ENCODE measurements at regions not wholly inside any gene's neighbourhood (a gene's known extent, or its start where the extent isn't known, plus 50 kb on each side); places are given as distances from the start of the nearest gene placed in this dataset.

DNA sequence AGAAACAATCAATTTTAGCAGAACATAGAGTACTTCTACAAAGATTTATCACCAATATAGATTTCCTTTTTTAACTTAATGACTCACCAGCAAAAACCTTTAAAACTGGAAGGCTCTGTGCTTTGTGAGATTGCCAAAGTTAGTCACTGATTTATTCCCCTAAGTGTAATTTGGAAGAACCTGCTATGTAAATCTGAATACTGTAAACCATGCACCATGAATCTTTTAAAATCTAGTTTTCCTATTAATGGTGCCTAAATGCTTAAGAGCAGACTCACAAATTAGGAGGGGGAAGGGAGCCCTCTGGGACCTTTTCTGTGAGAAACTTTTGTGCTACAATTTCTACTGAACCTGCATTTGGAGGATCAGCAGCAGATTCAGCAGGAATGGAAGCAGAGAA, 57.8 kb upstream of the PNRC1 start:
- peak; percentile 77 for ATAC-seq
- no peak for TF ChIP-seq ZNF8 (CRISPR knock-in tag; IDR thresholded peaks at IDR 0.05)
- TF ChIP-seq, protein P1, sequence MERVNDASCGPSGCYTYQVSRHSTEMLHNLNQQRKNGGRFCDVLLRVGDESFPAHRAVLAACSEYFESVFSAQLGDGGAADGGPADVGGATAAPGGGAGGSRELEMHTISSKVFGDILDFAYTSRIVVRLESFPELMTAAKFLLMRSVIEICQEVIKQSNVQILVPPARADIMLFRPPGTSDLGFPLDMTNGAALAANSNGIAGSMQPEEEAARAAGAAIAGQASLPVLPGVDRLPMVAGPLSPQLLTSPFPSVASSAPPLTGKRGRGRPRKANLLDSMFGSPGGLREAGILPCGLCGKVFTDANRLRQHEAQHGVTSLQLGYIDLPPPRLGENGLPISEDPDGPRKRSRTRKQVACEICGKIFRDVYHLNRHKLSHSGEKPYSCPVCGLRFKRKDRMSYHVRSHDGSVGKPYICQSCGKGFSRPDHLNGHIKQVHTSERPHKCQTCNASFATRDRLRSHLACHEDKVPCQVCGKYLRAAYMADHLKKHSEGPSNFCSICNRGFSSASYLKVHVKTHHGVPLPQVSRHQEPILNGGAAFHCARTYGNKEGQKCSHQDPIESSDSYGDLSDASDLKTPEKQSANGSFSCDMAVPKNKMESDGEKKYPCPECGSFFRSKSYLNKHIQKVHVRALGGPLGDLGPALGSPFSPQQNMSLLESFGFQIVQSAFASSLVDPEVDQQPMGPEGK (CRISPR knock-in tag; IDR thresholded peaks at IDR 0.05; ENCODE audit: borderline replicate concordance): peak; percentile 68; the same call in 1 of the 2 replicates
- no peak for TF ChIP-seq ESRRG (CRISPR knock-in tag; IDR thresholded peaks at IDR 0.05)
- no peak for TF ChIP-seq CSDC2 (CRISPR knock-in tag; IDR thresholded peaks at IDR 0.05)
- TF ChIP-seq GLIS3 (CRISPR knock-in tag; IDR thresholded peaks at IDR 0.05): no peak
- peak; percentile 61; the same call in 1 of the 2 replicates for TF ChIP-seq TOX (CRISPR knock-in tag; IDR thresholded peaks at IDR 0.05; ENCODE audit: borderline replicate concordance)
- peak; percentile 93 for TF ChIP-seq ISL1 (CRISPR knock-in tag; IDR thresholded peaks at IDR 0.05)
- no peak for TF ChIP-seq ZC3H10 (CRISPR knock-in tag; IDR thresholded peaks at IDR 0.05)
- TF ChIP-seq, protein P2, sequence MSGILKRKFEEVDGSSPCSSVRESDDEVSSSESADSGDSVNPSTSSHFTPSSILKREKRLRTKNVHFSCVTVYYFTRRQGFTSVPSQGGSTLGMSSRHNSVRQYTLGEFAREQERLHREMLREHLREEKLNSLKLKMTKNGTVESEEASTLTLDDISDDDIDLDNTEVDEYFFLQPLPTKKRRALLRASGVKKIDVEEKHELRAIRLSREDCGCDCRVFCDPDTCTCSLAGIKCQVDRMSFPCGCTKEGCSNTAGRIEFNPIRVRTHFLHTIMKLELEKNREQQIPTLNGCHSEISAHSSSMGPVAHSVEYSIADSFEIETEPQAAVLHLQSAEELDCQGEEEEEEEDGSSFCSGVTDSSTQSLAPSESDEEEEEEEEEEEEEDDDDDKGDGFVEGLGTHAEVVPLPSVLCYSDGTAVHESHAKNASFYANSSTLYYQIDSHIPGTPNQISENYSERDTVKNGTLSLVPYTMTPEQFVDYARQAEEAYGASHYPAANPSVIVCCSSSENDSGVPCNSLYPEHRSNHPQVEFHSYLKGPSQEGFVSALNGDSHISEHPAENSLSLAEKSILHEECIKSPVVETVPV (CRISPR knock-in tag; IDR thresholded peaks at IDR 0.05): no peak

DNA sequence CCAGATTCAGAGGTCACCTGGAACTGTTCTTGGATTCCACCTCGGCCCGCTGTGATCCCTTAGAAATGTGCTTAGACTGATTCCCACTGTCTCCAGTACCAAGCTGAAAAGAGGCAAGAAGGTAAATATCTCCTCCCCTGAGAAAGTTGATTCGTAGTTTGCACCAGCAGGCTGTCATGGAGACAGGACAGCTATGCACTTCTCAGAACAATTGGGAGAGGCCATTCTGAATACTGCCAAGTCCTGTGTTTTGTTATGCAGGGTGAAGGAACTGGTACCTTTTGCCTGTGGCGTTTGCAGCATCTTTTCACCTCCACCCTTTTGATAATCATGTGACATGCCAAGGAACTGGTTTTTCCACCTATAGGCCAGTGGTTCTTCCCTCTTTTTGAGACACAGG, 58.2 kb upstream of the RNGTT start:
- no peak for ATAC-seq
- TF ChIP-seq OSR1 (CRISPR knock-in tag; IDR thresholded peaks at IDR 0.05) (no peak), ZNF8 (CRISPR knock-in tag; IDR thresholded peaks at IDR 0.05) (no peak), PPARA (CRISPR knock-in tag; IDR thresholded peaks at IDR 0.05; ENCODE audit: borderline replicate concordance) (no peak), ZC3H10 (CRISPR knock-in tag; IDR thresholded peaks at IDR 0.05) (no peak), ESRRG (CRISPR knock-in tag; IDR thresholded peaks at IDR 0.05) (no peak), CSDC2 (CRISPR knock-in tag; IDR thresholded peaks at IDR 0.05) (no peak), GLIS3 (CRISPR knock-in tag; IDR thresholded peaks at IDR 0.05) (no peak)
- TF ChIP-seq, protein P3, sequence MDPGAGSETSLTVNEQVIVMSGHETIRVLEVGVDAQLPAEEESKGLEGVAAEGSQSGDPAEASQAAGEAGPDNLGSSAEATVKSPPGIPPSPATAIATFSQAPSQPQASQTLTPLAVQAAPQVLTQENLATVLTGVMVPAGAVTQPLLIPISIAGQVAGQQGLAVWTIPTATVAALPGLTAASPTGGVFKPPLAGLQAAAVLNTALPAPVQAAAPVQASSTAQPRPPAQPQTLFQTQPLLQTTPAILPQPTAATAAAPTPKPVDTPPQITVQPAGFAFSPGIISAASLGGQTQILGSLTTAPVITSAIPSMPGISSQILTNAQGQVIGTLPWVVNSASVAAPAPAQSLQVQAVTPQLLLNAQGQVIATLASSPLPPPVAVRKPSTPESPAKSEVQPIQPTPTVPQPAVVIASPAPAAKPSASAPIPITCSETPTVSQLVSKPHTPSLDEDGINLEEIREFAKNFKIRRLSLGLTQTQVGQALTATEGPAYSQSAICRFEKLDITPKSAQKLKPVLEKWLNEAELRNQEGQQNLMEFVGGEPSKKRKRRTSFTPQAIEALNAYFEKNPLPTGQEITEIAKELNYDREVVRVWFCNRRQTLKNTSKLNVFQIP (CRISPR knock-in tag; IDR thresholded peaks at IDR 0.05; ENCODE audit: borderline replicate concordance, low read depth): no peak

DNA sequence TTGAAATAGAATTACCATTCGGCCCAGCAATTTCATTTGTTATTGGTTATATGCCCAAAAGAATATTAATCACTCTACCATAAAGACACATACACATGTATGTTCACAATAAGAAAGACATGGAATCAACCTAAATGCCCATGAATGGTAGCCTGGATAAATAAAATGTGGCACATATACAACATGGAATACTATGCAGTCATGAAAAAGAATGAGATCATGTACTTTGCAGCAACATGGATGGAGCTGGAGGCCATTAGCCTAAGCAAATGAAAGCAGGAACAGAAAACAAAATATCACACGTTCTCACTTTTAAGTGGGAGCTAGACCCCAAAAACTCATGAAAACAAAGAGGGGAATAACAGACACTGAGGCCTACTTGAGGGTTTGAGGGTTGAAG, 52.6 kb upstream of the RNGTT start:
- TF ChIP-seq GLIS3 (CRISPR knock-in tag; IDR thresholded peaks at IDR 0.05): no peak
- TF ChIP-seq ZFP3 (CRISPR knock-in tag; IDR thresholded peaks at IDR 0.05): no peak
- no peak for TF ChIP-seq ZNF70 (CRISPR knock-in tag; IDR thresholded peaks at IDR 0.05)
- no peak for TF ChIP-seq TOX (CRISPR knock-in tag; IDR thresholded peaks at IDR 0.05; ENCODE audit: borderline replicate concordance)
- TF ChIP-seq ESRRG (CRISPR knock-in tag; IDR thresholded peaks at IDR 0.05): no peak
- no peak for ATAC-seq

DNA sequence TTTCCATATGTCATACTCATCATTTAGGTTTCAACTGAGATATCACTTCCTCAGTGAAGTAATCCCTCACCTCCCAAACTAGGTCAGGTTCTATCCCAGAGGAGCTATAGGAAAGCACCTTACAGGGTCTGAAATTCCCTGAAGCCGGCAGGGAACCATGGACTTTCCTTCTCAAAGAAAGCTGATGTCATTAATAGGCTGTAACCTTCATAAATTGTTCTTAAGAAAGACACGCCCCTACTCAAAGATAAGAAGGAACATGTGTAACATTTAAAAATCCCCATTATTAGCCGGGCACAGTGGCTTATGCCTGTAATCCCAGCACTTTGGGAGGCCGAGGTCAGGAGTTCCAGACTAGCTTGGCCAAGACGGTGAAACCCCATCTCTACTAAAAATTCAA, 50.0 kb upstream of the RNGTT start:
- no peak for TF ChIP-seq BACH2 (CRISPR knock-in tag; IDR thresholded peaks at IDR 0.05; ENCODE audit: borderline replicate concordance)
- TF ChIP-seq SNAI2 (CRISPR knock-in tag; IDR thresholded peaks at IDR 0.05): no peak
- no peak for TF ChIP-seq TOX (CRISPR knock-in tag; IDR thresholded peaks at IDR 0.05; ENCODE audit: borderline replicate concordance)
- no peak for TF ChIP-seq ZC3H10 (CRISPR knock-in tag; IDR thresholded peaks at IDR 0.05)
- TF ChIP-seq, protein P4, sequence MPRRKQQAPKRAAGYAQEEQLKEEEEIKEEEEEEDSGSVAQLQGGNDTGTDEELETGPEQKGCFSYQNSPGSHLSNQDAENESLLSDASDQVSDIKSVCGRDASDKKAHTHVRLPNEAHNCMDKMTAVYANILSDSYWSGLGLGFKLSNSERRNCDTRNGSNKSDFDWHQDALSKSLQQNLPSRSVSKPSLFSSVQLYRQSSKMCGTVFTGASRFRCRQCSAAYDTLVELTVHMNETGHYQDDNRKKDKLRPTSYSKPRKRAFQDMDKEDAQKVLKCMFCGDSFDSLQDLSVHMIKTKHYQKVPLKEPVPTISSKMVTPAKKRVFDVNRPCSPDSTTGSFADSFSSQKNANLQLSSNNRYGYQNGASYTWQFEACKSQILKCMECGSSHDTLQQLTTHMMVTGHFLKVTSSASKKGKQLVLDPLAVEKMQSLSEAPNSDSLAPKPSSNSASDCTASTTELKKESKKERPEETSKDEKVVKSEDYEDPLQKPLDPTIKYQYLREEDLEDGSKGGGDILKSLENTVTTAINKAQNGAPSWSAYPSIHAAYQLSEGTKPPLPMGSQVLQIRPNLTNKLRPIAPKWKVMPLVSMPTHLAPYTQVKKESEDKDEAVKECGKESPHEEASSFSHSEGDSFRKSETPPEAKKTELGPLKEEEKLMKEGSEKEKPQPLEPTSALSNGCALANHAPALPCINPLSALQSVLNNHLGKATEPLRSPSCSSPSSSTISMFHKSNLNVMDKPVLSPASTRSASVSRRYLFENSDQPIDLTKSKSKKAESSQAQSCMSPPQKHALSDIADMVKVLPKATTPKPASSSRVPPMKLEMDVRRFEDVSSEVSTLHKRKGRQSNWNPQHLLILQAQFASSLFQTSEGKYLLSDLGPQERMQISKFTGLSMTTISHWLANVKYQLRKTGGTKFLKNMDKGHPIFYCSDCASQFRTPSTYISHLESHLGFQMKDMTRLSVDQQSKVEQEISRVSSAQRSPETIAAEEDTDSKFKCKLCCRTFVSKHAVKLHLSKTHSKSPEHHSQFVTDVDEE (CRISPR knock-in tag; IDR thresholded peaks at IDR 0.05): no peak
- TF ChIP-seq ZNF565 (CRISPR knock-in tag; conservative IDR thresholded peaks at IDR 0.05; ENCODE audit: low read depth): no peak
- TF ChIP-seq ARNTL (CRISPR knock-in tag; IDR thresholded peaks at IDR 0.05; ENCODE audit: borderline replicate concordance, low read depth): no peak
- TF ChIP-seq CSDC2 (CRISPR knock-in tag; IDR thresholded peaks at IDR 0.05): no peak
- no peak for TF ChIP-seq ZNF8 (CRISPR knock-in tag; IDR thresholded peaks at IDR 0.05)
- TF ChIP-seq ZFP3 (CRISPR knock-in tag; IDR thresholded peaks at IDR 0.05): no peak
- no peak for TF ChIP-seq ESRRG (CRISPR knock-in tag; IDR thresholded peaks at IDR 0.05)
- no peak for TF ChIP-seq GLIS3 (CRISPR knock-in tag; IDR thresholded peaks at IDR 0.05)
- no peak for TF ChIP-seq ZNF70 (CRISPR knock-in tag; IDR thresholded peaks at IDR 0.05)
- TF ChIP-seq, protein P2 (CRISPR knock-in tag; IDR thresholded peaks at IDR 0.05): no peak
- TF ChIP-seq ZFP30 (CRISPR knock-in tag; IDR thresholded peaks at IDR 0.05): no peak
- TF ChIP-seq, protein P1 (CRISPR knock-in tag; IDR thresholded peaks at IDR 0.05; ENCODE audit: borderline replicate concordance): no peak
- TF ChIP-seq, protein P5, sequence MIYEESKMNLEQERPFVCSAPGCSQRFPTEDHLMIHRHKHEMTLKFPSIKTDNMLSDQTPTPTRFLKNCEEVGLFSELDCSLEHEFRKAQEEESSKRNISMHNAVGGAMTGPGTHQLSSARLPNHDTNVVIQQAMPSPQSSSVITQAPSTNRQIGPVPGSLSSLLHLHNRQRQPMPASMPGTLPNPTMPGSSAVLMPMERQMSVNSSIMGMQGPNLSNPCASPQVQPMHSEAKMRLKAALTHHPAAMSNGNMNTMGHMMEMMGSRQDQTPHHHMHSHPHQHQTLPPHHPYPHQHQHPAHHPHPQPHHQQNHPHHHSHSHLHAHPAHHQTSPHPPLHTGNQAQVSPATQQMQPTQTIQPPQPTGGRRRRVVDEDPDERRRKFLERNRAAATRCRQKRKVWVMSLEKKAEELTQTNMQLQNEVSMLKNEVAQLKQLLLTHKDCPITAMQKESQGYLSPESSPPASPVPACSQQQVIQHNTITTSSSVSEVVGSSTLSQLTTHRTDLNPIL (CRISPR knock-in tag; IDR thresholded peaks at IDR 0.05; ENCODE audit: low read depth): no peak
- TF ChIP-seq OSR1 (CRISPR knock-in tag; IDR thresholded peaks at IDR 0.05): no peak
- no peak for ATAC-seq

Data from SK-N-SH treated with all-trans-retinoic acid at 6 μM for 48 hours (cell line).